ENCODE measurements at regions not wholly inside any gene's neighbourhood (a gene's known extent, or its start where the extent isn't known, plus 50 kb on each side); places are given as distances from the start of the nearest gene placed in this dataset.
"Not testable (repeated sequence)": the region's sequence is repeated elsewhere in the genome, so short reads cannot be mapped to it uniquely, and the experiment has no call there.

DNA sequence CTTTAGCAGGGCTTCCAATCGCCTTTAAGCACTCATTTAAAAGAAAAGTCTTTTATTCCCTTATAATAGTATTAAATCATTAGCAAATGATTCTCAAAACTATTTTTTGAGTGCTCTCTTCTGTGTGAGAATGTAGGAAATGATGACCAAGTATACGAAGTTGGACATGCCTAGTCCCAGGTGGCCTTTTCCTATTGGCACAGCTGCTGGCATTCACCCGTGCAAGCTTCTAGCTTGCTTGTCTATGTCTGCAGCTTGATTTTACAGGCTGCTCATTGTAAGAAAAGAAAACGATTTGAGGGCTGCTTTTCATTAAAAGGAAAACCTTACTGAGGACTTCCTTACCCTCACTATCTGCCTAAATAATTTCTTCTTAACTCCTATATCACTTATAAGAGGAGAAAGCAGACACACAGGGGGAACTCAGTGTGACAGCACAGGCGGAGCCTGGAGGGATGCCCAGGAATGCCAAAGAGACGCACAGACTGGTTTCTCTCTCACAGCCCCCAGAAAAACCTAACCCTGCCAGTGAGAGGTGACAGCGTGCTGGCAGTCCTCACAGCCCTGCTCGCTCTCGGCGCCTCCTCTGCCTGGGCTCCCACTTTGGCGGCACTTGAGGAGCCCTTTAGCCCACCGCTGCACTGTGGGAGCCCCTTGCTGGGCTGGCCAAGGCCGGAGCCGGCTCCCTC lies 102.7 kb upstream of the ETV6 start:
- TF ChIP-seq, protein P1, sequence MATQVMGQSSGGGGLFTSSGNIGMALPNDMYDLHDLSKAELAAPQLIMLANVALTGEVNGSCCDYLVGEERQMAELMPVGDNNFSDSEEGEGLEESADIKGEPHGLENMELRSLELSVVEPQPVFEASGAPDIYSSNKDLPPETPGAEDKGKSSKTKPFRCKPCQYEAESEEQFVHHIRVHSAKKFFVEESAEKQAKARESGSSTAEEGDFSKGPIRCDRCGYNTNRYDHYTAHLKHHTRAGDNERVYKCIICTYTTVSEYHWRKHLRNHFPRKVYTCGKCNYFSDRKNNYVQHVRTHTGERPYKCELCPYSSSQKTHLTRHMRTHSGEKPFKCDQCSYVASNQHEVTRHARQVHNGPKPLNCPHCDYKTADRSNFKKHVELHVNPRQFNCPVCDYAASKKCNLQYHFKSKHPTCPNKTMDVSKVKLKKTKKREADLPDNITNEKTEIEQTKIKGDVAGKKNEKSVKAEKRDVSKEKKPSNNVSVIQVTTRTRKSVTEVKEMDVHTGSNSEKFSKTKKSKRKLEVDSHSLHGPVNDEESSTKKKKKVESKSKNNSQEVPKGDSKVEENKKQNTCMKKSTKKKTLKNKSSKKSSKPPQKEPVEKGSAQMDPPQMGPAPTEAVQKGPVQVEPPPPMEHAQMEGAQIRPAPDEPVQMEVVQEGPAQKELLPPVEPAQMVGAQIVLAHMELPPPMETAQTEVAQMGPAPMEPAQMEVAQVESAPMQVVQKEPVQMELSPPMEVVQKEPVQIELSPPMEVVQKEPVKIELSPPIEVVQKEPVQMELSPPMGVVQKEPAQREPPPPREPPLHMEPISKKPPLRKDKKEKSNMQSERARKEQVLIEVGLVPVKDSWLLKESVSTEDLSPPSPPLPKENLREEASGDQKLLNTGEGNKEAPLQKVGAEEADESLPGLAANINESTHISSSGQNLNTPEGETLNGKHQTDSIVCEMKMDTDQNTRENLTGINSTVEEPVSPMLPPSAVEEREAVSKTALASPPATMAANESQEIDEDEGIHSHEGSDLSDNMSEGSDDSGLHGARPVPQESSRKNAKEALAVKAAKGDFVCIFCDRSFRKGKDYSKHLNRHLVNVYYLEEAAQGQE (IDR thresholded peaks at IDR 0.05) = not testable (repeated sequence)
- TF ChIP-seq, protein P2, sequence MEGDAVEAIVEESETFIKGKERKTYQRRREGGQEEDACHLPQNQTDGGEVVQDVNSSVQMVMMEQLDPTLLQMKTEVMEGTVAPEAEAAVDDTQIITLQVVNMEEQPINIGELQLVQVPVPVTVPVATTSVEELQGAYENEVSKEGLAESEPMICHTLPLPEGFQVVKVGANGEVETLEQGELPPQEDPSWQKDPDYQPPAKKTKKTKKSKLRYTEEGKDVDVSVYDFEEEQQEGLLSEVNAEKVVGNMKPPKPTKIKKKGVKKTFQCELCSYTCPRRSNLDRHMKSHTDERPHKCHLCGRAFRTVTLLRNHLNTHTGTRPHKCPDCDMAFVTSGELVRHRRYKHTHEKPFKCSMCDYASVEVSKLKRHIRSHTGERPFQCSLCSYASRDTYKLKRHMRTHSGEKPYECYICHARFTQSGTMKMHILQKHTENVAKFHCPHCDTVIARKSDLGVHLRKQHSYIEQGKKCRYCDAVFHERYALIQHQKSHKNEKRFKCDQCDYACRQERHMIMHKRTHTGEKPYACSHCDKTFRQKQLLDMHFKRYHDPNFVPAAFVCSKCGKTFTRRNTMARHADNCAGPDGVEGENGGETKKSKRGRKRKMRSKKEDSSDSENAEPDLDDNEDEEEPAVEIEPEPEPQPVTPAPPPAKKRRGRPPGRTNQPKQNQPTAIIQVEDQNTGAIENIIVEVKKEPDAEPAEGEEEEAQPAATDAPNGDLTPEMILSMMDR (IDR thresholded peaks at IDR 0.05; ENCODE audit: low read depth, low read length, missing input control) = not testable (repeated sequence)
- not testable (repeated sequence) for TF ChIP-seq YY1 (IDR thresholded peaks at IDR 0.05); HNF4A (conservative IDR thresholded peaks at IDR 0.05); RAD21 (IDR thresholded peaks at IDR 0.05); FOXA1 (IDR thresholded peaks at IDR 0.05); EGR1 (IDR thresholded peaks at IDR 0.05; ENCODE audit: low read depth in 2 of 2); RXRA (IDR thresholded peaks at IDR 0.05); GABPA (IDR thresholded peaks at IDR 0.05 in 1 of 2, conservative IDR thresholded peaks at IDR 0.05 in 1 of 2); JUND (IDR thresholded peaks at IDR 0.05); NR2F2 (IDR thresholded peaks at IDR 0.05)
- TF ChIP-seq, protein P3, sequence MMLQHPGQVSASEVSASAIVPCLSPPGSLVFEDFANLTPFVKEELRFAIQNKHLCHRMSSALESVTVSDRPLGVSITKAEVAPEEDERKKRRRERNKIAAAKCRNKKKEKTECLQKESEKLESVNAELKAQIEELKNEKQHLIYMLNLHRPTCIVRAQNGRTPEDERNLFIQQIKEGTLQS (IDR thresholded peaks at IDR 0.05) = not testable (repeated sequence)
- TF ChIP-seq, protein P4, sequence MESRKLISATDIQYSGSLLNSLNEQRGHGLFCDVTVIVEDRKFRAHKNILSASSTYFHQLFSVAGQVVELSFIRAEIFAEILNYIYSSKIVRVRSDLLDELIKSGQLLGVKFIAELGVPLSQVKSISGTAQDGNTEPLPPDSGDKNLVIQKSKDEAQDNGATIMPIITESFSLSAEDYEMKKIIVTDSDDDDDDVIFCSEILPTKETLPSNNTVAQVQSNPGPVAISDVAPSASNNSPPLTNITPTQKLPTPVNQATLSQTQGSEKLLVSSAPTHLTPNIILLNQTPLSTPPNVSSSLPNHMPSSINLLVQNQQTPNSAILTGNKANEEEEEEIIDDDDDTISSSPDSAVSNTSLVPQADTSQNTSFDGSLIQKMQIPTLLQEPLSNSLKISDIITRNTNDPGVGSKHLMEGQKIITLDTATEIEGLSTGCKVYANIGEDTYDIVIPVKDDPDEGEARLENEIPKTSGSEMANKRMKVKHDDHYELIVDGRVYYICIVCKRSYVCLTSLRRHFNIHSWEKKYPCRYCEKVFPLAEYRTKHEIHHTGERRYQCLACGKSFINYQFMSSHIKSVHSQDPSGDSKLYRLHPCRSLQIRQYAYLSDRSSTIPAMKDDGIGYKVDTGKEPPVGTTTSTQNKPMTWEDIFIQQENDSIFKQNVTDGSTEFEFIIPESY (IDR thresholded peaks at IDR 0.05) = not testable (repeated sequence)
